H1 (cell line): ENCODE measurements at regions not wholly inside any gene's neighbourhood (a gene's known extent, or its start where the extent isn't known, plus 50 kb on each side); places are given as distances from the start of the nearest gene placed in this dataset.

Source experiments
- CTCF ChIA-PET: fragments of 300-600 bp; sonication (Branson Sonifier 250); formaldehyde crosslinking; loops from one replicate; lab custom pipeline; 2021; ENCODE audit not compliant: partially characterized antibody; lab: Charles Lee
- POLR2A ChIA-PET: fragments of 300-600 bp; sonication (Branson Sonifier 250); formaldehyde crosslinking; loops from one replicate; lab custom pipeline; 2021; ENCODE audit warnings: inconsistent platforms; ENCODE audit not compliant: partially characterized antibody; lab: Charles Lee
- DNase-seq, 2 experiments: peaks; one replicate each; pipeline versions ENCODE4 v3.0.0 to v3.0.0-alpha.2; 2010 to 2022; ENCODE audit warnings: low spot score in 2 of 2, low read depth in 1 of 2, mixed read lengths in 1 of 2
- FAIRE-seq: peaks from 2 replicates; lab custom pipeline; 2011; peaks lifted over from hg19 to GRCh38; lab: Jason Lieb, UNC
- H2AFZ ChIP-seq: 2 replicates; pipeline ENCODE4 v1.8.1; 2012; ENCODE audit warnings: low read length, inconsistent platforms
- H2AK5ac ChIP-seq: 2 replicates; pipeline ENCODE4 v1.6.1; 2013; ENCODE audit warnings: low read depth, low read length
- H2BK120ac ChIP-seq: replicated peaks from 2 replicates; pipeline ENCODE3; 2013; ENCODE audit warnings: low read depth, low read length, inconsistent platforms
- H2BK12ac ChIP-seq: 2 replicates; pipeline ENCODE4 v1.6.1; 2013; ENCODE audit warnings: low read depth, low read length
- H2BK15ac ChIP-seq: 2 replicates; pipeline ENCODE4 v1.6.1; 2013; ENCODE audit warnings: low read length
- H2BK20ac ChIP-seq: 2 replicates; pipeline ENCODE4 v1.6.1; 2013; ENCODE audit warnings: low read length
- H2BK5ac ChIP-seq: 2 replicates; pipeline ENCODE4 v1.6.1; 2013; ENCODE audit warnings: low read depth, low read length
- H3K14ac ChIP-seq: 2 replicates; pipeline ENCODE4 v1.6.1; 2013; ENCODE audit warnings: inconsistent platforms; ENCODE audit not compliant: insufficient read length
- H3K18ac ChIP-seq: 2 replicates; pipeline ENCODE4 v1.6.1; 2013; ENCODE audit warnings: low read length; ENCODE audit errors: extremely low read depth
- H3K23ac ChIP-seq: 2 replicates; pipeline ENCODE4 v1.6.1; 2013; ENCODE audit warnings: inconsistent platforms; ENCODE audit not compliant: insufficient read length
- H3K23me2 ChIP-seq: 2 replicates; pipeline ENCODE4 v1.6.1; 2013; ENCODE audit warnings: low read depth, low read length
- H3K27ac ChIP-seq: 2 replicates; pipeline ENCODE4 v1.6.1; 2011; ENCODE audit warnings: low read depth, low read length, inconsistent platforms
- H3K27me3 ChIP-seq, 4 experiments: replicated peaks in 1 of 4; 1 replicate in 1 of 4; 2 replicates in 3 of 4; pipeline versions ENCODE4 v1.6.1 to v1.8.1; 2011 to 2013; ENCODE audit warnings: low read length in 3 of 4, mild to moderate bottlenecking in 3 of 4, inconsistent platforms in 2 of 4, mixed read lengths in 2 of 4, moderate library complexity in 1 of 4; ENCODE audit not compliant: control insufficient read depth in 3 of 4, insufficient read depth in 3 of 4; ENCODE audit errors: extremely low read depth in 1 of 4
- H3K36me3 ChIP-seq, 4 experiments: 2 replicates each; pipeline versions ENCODE4 v1.6.1 to v1.8.1; 2011 to 2013; ENCODE audit warnings: mild to moderate bottlenecking in 4 of 4, low read length in 3 of 4, moderate library complexity in 2 of 4, control low read depth in 1 of 4, inconsistent platforms in 1 of 4; ENCODE audit not compliant: insufficient read depth in 4 of 4, control insufficient read depth in 2 of 4
- H3K4ac ChIP-seq: replicated peaks from 2 replicates; pipeline ENCODE3; 2013; ENCODE audit warnings: low read length, low read depth, mixed read lengths, inconsistent platforms; ENCODE audit not compliant: insufficient read length
- H3K4me1 ChIP-seq, 4 experiments: replicated peaks in 1 of 4; 1 replicate in 1 of 4; 2 replicates in 3 of 4; pipeline versions ENCODE4 v1.6.1 to v1.8.1; 2011 to 2013; ENCODE audit warnings: low read length in 3 of 4, inconsistent platforms in 2 of 4, mixed read lengths in 1 of 4; ENCODE audit not compliant: insufficient read depth in 4 of 4, control insufficient read depth in 3 of 4
- H3K4me2 ChIP-seq, 2 experiments: 2 replicates each; pipeline versions ENCODE4 v1.6.1 to v1.8.1; 2011 to 2013; ENCODE audit warnings: low read depth in 2 of 2, low read length in 2 of 2, control low read depth in 1 of 2, inconsistent platforms in 1 of 2, mild to moderate bottlenecking in 1 of 2; ENCODE audit not compliant: insufficient read depth in 1 of 2
- H3K4me3 ChIP-seq, 4 experiments: fragments of 200-600, 300-600 bp in 1 of 4; sonication (generic), shearing (Covaris generic), sonication (Bioruptor Twin) in 1 of 4; 2 replicates each; pipeline versions ENCODE4 v1.5.1 to v1.8.1; 2011 to 2016; ENCODE audit warnings: low read length in 4 of 4, low read depth in 3 of 4, control low read depth in 2 of 4, inconsistent platforms in 2 of 4, mild to moderate bottlenecking in 2 of 4, mixed read lengths in 1 of 4, moderate library complexity in 1 of 4; ENCODE audit not compliant: insufficient read depth in 2 of 4; ENCODE audit errors: extremely low read depth in 1 of 4
- H3K56ac ChIP-seq: replicated peaks from 2 replicates; pipeline ENCODE3; 2013; ENCODE audit warnings: low read depth, mild to moderate bottlenecking, mixed read lengths, low read length, inconsistent platforms; ENCODE audit not compliant: insufficient read length
- H3K79me1 ChIP-seq: 2 replicates; pipeline ENCODE4 v1.6.1; 2013; ENCODE audit warnings: low read depth, low read length, control low read depth
- H3K79me2 ChIP-seq, 2 experiments: 2 replicates each; pipeline versions ENCODE4 v1.6.1 to v1.8.1; 2012 to 2013; ENCODE audit warnings: low read length in 2 of 2, mild to moderate bottlenecking in 2 of 2, inconsistent platforms in 1 of 2; ENCODE audit not compliant: insufficient read depth in 2 of 2, control insufficient read depth in 1 of 2
- H3K9ac ChIP-seq, 4 experiments: replicated peaks in 1 of 4; 1 replicate in 1 of 4; 2 replicates in 3 of 4; pipeline versions ENCODE4 v1.6.1 to v1.8.1; 2011 to 2013; ENCODE audit warnings: low read depth in 3 of 4, low read length in 3 of 4, control low read depth in 2 of 4, mild to moderate bottlenecking in 2 of 4, moderate library complexity in 2 of 4, inconsistent platforms in 1 of 4; ENCODE audit errors: extremely low read depth in 1 of 4
- H3K9me3 ChIP-seq, 2 experiments: 2 replicates each; pipeline versions ENCODE4 v1.6.1 to v1.8.1; 2012 to 2013; ENCODE audit warnings: mild to moderate bottlenecking in 2 of 2, moderate library complexity in 2 of 2, control low read depth in 1 of 2, inconsistent platforms in 1 of 2, low read depth in 1 of 2, low read length in 1 of 2, mixed read lengths in 1 of 2; ENCODE audit not compliant: insufficient read depth in 2 of 2
- H4K20me1 ChIP-seq, 2 experiments: replicated peaks in 1 of 2; 2 replicates each; pipeline versions ENCODE3 to v1.8.1; 2011 to 2013; ENCODE audit warnings: inconsistent platforms in 2 of 2, low read length in 2 of 2, mild to moderate bottlenecking in 1 of 2; ENCODE audit not compliant: insufficient read depth in 2 of 2, control insufficient read depth in 1 of 2
- H4K5ac ChIP-seq: 2 replicates; pipeline ENCODE4 v1.6.1; 2013; ENCODE audit warnings: low read length, low read depth, mixed read lengths, inconsistent platforms; ENCODE audit not compliant: insufficient read length
- H4K8ac ChIP-seq: 2 replicates; pipeline ENCODE4 v1.8.0; 2013; ENCODE audit warnings: mild to moderate bottlenecking, moderate library complexity, low read length, inconsistent platforms; ENCODE audit not compliant: insufficient read depth; ENCODE audit errors: extremely low read depth
- H4K91ac ChIP-seq: replicated peaks from 2 replicates; pipeline ENCODE3; 2013; ENCODE audit warnings: low read length, mixed read lengths, inconsistent platforms; ENCODE audit not compliant: insufficient read length
- CBX5 ChIP-seq: fragments of 300-800, 300-1000 bp; sonication (generic); IDR thresholded peaks from 2 replicates; pipeline ENCODE4 v1.7.1; 2016; ENCODE audit warnings: antibody characterized with exemption, low read length, low read depth
- KDM4A ChIP-seq: IDR thresholded peaks from one replicate; pipeline ENCODE4 v1.7.1; 2012; ENCODE audit warnings: low read depth, mild to moderate bottlenecking, moderate library complexity, low read length, inconsistent platforms; ENCODE audit not compliant: severe bottlenecking
- RAD21 ChIP-seq, 2 experiments: IDR thresholded peaks in 1 of 2; conservative IDR thresholded peaks in 1 of 2; 2 replicates each; pipeline ENCODE4 v1.6.1; 2011; ENCODE audit warnings: low read depth in 2 of 2, low read length in 2 of 2, improper control_type of control experiment in 1 of 2, inconsistent platforms in 1 of 2, mild to moderate bottlenecking in 1 of 2, moderate library complexity in 1 of 2
- SUZ12 ChIP-seq: fragments of 200-600 bp; sonication (generic); IDR thresholded peaks from 2 replicates; pipeline ENCODE4 v1.6.1; 2012; ENCODE audit warnings: mild to moderate bottlenecking, inconsistent platforms, low read length, moderate library complexity, mixed read lengths
- TEAD4 ChIP-seq: IDR thresholded peaks from 2 replicates; pipeline ENCODE4 v1.6.1; 2012; ENCODE audit warnings: low read depth, low read length, inconsistent platforms, mixed read lengths
- YY1 ChIP-seq: IDR thresholded peaks from 2 replicates; pipeline ENCODE4 v1.6.1; 2011; ENCODE audit warnings: low read depth, mild to moderate bottlenecking, low read length
- WGBS, 2 experiments: shearing (Covaris generic) in 1 of 2; methylation state at CpG; one replicate each; pipeline versions ENCODE4 v1.1.6 to v1.1.7; 2013 to 2015; ENCODE audit warnings: low lambda C conversion rate in 2 of 2, mixed read lengths in 2 of 2, inconsistent platforms in 1 of 2, low coverage in 1 of 2, missing lambda C conversion rate in 1 of 2; ENCODE audit not compliant: insufficient replicate concordance in 2 of 2, insufficient coverage in 1 of 2, insufficient read length in 1 of 2; ENCODE audit errors: extremely low coverage in 1 of 2, missing lambda C conversion rate in 1 of 2; 5-methylcytosine and 5-hydroxymethylcytosine counted together
- TF ChIP-seq, protein P1 (sequence below): IDR thresholded peaks from 2 replicates; pipeline ENCODE4 v1.6.1; 2012; ENCODE audit warnings: inconsistent platforms

DNA sequence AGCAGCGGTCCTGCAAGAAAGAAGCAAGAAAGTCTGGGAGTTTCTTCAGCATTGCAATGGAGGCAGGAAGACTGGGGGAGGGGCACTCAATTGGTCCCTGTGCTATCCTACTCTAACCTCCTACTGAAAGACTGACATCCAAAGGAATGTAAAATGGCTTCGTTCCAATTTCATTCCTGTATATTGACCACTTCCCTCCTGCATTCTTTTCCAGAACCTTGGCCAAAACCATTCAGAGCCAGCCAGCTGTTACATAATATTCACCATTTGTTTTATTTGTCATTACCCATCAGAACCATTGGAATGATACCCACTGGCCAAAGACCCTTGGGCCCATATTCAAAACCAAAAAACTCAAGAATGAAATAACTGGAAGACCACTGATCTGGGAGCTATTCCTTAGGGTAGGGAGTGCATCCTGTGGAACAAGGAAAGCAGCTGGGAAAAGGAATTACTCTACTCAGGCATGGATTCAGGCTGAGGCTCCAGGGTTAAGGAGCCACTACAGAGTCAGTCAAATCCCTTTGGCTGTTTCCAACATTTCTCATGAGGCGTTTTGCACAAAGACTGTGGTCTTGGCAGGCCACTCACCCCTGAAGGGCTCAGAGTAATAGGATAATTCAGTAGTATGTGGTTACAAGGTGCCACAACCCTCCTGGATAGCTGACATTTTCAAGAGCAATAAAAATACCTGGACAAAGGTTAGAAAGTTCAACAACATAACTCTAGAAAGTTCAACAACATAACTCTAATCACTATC, 148.7 kb upstream of the SLC1A3 start:
- Histone ChIP-seq H3K14ac (no peak overlapping the region), H3K56ac (no peak overlapping the region), H4K20me1 (no peaks in the 10 kb centered on the region), H2BK5ac (no peak overlapping the region), H3K9me3 (no peaks in the 10 kb centered on the region), H3K4ac (no peak overlapping the region), H4K8ac (no peak overlapping the region), H2BK15ac (no peak overlapping the region), H3K9ac (no peak overlapping the region), H2AK5ac (no peak overlapping the region), H3K79me1 (no peaks in the 10 kb centered on the region), H3K4me3 (no peak overlapping the region), H2BK120ac (no peak overlapping the region), H2AFZ (no peak overlapping the region), H3K4me1 (no peaks in the 10 kb centered on the region), H3K36me3 (no peaks in the 10 kb centered on the region), H2BK12ac (no peak overlapping the region), H3K79me2 (no peaks in the 10 kb centered on the region), H3K27ac (no peak overlapping the region), H3K18ac (no peak overlapping the region), H3K23me2 (no peaks in the 10 kb centered on the region), H3K23ac (no peak overlapping the region), H3K4me2 (no peak overlapping the region), H3K27me3 (no peaks in the 10 kb centered on the region), H4K5ac (no peak overlapping the region), H4K91ac (no peak overlapping the region), H2BK20ac (no peak overlapping the region)
- WGBS, 2 experiments, result 89% methylated on average over 3 of the region's 3 CpGs; no CpG with 5 or more reads in 1 of the 2 experiments
- ChIA-PET POLR2A (no interaction called here), CTCF (interaction anchor here (0.7 to 2.5 kb wide), 2 partner anchors 9 to 233 kb away, joined by 3 to 39 read pairs; no protein-coding TSS in a partner anchor)
- DNase-seq (no peak), FAIRE-seq (no peak)
- no peak for TF ChIP-seq YY1
- TF ChIP-seq SUZ12, result no peak
- TF ChIP-seq, protein P1, sequence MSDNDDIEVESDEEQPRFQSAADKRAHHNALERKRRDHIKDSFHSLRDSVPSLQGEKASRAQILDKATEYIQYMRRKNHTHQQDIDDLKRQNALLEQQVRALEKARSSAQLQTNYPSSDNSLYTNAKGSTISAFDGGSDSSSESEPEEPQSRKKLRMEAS, result no peak
- no peak for TF ChIP-seq RAD21 (IDR thresholded peaks at IDR 0.05 in 1 of 2, conservative IDR thresholded peaks at IDR 0.05 in 1 of 2; ENCODE audit: low read depth in 2 of 2, low read length in 2 of 2)
- TF ChIP-seq KDM4A, result no peak
- TF ChIP-seq CBX5, result no peak
- TF ChIP-seq TEAD4, result no peak
